Breast epithelium (tissue), 3 donors: ENCODE measurements at regions not wholly inside any gene's neighbourhood (a gene's known extent, or its start where the extent isn't known, plus 50 kb on each side); places are given as distances from the start of the nearest gene placed in this dataset.

Source experiments
- POLR2A ChIP-seq: fragments of 450-650 bp; IDR thresholded peaks from one replicate; pipeline ENCODE4 v1.6.1; 2016; ENCODE audit warnings: antibody characterized with exemption, mild to moderate bottlenecking, moderate library complexity
- POLR2AphosphoS5 ChIP-seq, 3 donors: sonication (generic); formaldehyde crosslinking; IDR thresholded peaks; one replicate each; pipeline ENCODE4 v1.6.1; 2017; ENCODE audit warnings: antibody characterized with exemption in 3 of 3
- TF ChIP-seq, protein P1 (sequence below), 3 donors: fragments of 450-650 bp; IDR thresholded peaks; one replicate each; pipeline ENCODE4 v1.5.1; 2016 to 2017; ENCODE audit warnings: antibody characterized with exemption in 3 of 3, mild to moderate bottlenecking in 3 of 3, moderate library complexity in 3 of 3

- TF ChIP-seq, protein P1, sequence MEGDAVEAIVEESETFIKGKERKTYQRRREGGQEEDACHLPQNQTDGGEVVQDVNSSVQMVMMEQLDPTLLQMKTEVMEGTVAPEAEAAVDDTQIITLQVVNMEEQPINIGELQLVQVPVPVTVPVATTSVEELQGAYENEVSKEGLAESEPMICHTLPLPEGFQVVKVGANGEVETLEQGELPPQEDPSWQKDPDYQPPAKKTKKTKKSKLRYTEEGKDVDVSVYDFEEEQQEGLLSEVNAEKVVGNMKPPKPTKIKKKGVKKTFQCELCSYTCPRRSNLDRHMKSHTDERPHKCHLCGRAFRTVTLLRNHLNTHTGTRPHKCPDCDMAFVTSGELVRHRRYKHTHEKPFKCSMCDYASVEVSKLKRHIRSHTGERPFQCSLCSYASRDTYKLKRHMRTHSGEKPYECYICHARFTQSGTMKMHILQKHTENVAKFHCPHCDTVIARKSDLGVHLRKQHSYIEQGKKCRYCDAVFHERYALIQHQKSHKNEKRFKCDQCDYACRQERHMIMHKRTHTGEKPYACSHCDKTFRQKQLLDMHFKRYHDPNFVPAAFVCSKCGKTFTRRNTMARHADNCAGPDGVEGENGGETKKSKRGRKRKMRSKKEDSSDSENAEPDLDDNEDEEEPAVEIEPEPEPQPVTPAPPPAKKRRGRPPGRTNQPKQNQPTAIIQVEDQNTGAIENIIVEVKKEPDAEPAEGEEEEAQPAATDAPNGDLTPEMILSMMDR (IDR thresholded peaks at IDR 0.05): no peak
- no peak for TF ChIP-seq POLR2A
- no peak for TF ChIP-seq POLR2AphosphoS5 (IDR thresholded peaks at IDR 0.05)
These were observed 1061.9 kb downstream of the FSTL5 start for GRCh38 chr4:161101881-161102280.
